SK-N-SH (cell line): ENCODE measurements at regions not wholly inside any gene's neighbourhood (a gene's known extent, or its start where the extent isn't known, plus 50 kb on each side); places are given as distances from the start of the nearest gene placed in this dataset.

ENCODE experiments used
- CTCF ChIP-seq: fragments of 200-600 bp; sonication (generic); IDR thresholded peaks from 2 replicates; pipeline ENCODE4 v1.6.1; 2017; ENCODE audit warnings: antibody characterized with exemption, mild to moderate bottlenecking, moderate library complexity
- MEF2A ChIP-seq: IDR thresholded peaks from 2 replicates; pipeline ENCODE4 v1.4.0; 2012; ENCODE audit warnings: low read depth, borderline replicate concordance
- USF2 ChIP-seq: fragments of 150-350 bp; IDR thresholded peaks from 2 replicates; pipeline ENCODE4 v1.6.1; 2017; ENCODE audit warnings: antibody characterized with exemption, low read length, low read depth, borderline replicate concordance

DNA sequence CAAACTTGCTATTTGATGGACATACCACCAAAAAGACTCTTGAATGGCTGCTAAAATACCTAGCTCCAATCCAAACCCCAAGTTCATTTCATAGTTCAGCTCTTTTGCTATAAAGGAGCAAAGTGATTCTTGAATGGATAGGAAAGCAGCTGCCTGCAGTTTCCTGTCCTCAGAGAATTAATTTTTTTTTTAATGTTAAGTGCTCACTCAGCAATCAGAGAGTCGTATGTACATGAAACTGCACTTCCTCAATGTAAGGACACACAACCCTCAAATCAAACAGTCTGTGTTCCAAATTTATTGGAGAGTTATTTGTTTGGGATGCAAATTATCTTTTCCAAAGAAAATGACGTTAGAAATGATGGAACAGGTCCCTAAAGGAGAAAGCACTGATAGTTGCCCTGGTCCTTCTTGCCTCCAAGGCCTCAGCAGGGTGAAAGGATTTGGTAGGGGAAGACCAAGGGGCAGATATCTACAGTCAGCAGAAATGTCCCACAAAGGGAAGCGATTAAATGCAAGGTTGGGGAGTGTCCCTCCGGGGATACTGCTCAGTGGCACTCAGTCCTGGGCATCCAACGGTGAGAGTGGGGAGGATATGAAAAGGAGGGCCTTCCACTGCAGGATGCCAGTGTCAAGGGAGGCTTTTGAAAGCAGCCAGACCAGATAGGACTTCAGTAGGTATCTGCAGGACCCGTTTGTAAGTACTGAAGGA is 67.2 kb upstream of the RASGEF1B start:
- TF ChIP-seq CTCF (no peak), MEF2A (no peak), USF2 (no peak)
